Activated naive CD8-positive, alpha-beta T cell treated with anti-CD3 and anti-CD28 coated beads, Interleukin-2, amount 50 U/mL, for 24 hours (primary cell): ENCODE measurements at regions not wholly inside any gene's neighbourhood (a gene's known extent, or its start where the extent isn't known, plus 50 kb on each side); places are given as distances from the start of the nearest gene placed in this dataset.
"Not testable (repeated sequence)": the region's sequence is repeated elsewhere in the genome, so short reads cannot be mapped to it uniquely, and the experiment has no call there.

ENCODE experiments used
- ATAC-seq: fragments of 150-1000 bp; cut with Tn5 transposase; one replicate; pipeline ENCODE4 v1.10.0; 2021
- DNase-seq: peaks from one replicate; pipeline ENCODE4 v3.0.0; 2021
- H3K27ac Mint-ChIP-seq: one replicate; pipeline ENCODE4 v1.8.0; 2021; ENCODE audit warnings: mild to moderate bottlenecking, mixed read lengths
- H3K27me3 Mint-ChIP-seq: one replicate; pipeline ENCODE4 v1.8.0; 2021; ENCODE audit warnings: mixed read lengths
- H3K36me3 Mint-ChIP-seq: one replicate; pipeline ENCODE4 v1.8.0; 2021; ENCODE audit warnings: low read depth, mixed read lengths
- H3K4me1 Mint-ChIP-seq: one replicate; pipeline ENCODE4 v1.8.0; 2021; ENCODE audit warnings: mixed read lengths
- H3K4me3 Mint-ChIP-seq: one replicate; pipeline ENCODE4 v1.8.0; 2021; ENCODE audit warnings: mild to moderate bottlenecking, moderate library complexity, mixed read lengths
- H3K9me3 Mint-ChIP-seq: one replicate; pipeline ENCODE4 v1.8.0; 2021; ENCODE audit warnings: mixed read lengths

GRCh38 chr4:188737251-188738002 is 598.2 kb downstream of the TRIML1 start:
- Mint-ChIP-seq H3K4me1 (no peaks in the 10 kb centered on the region), H3K9me3 (peaks cover 4% of the 10 kb centered on the region), H3K36me3 (no peaks in the 10 kb centered on the region), H3K27me3 (no peaks in the 10 kb centered on the region), H3K27ac (no peak overlapping the region), H3K4me3 (no peak overlapping the region)
- DNase-seq (no peak), ATAC-seq (no peak)

DNA sequence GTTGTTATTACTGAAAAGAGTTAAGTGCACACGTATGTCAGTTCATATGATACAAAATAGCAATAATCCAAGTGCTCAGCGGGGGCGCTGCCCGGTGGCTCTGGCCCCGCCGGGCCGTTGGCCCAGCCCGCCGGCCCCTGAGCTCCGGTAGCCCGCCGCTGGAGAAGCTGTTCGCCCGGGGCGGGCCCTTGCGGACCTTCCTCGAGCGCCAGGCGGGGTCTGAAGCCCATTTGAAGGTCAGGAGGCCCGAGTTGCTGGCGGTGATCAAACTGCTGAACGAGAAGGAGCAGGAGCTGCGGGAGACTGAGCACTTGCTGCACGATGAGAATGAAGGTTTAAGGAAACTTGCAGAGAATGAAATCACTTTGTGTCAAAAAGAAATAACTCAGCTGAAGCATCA is 599.0 kb downstream of the TRIML1 start:
- H3K4me1 Mint-ChIP-seq, H3K27me3 Mint-ChIP-seq, DNase-seq, H3K27ac Mint-ChIP-seq, ATAC-seq, H3K9me3 Mint-ChIP-seq, H3K4me3 Mint-ChIP-seq, H3K36me3 Mint-ChIP-seq: not testable (repeated sequence)

GRCh38 chr4:188740172-188740571 is 600.9 kb downstream of the TRIML1 start:
- not testable (repeated sequence) for H3K36me3 Mint-ChIP-seq

DNA sequence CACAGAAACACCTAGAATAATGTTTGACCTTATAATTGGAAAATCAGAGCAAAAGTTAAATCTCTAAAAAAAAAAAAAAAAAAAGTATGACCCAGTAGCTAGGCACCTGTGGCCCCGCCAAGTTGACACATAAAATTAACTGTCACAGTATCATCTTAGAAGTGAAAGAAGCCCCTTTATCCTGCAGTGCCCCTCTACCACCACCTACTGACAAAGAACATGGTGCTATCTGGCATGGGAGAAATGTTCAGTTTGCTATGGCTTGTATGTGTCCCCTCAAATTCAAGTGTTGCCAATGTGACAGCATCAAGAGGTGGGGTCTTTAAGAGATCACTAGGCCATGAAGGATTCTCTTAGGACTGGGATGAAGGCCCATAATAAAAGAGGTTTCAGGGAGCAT is 601.5 kb downstream of the TRIML1 start:
- not testable (repeated sequence) for ATAC-seq, DNase-seq, H3K27me3 Mint-ChIP-seq, H3K4me3 Mint-ChIP-seq, H3K27ac Mint-ChIP-seq, H3K4me1 Mint-ChIP-seq, H3K36me3 Mint-ChIP-seq, H3K9me3 Mint-ChIP-seq

More at GRCh38 chr4:188740172-188740571, 600.9 kb downstream of the TRIML1 start:
- not testable (repeated sequence) for DNase-seq, H3K4me1 Mint-ChIP-seq, H3K9me3 Mint-ChIP-seq, ATAC-seq, H3K27me3 Mint-ChIP-seq, H3K27ac Mint-ChIP-seq, H3K4me3 Mint-ChIP-seq

- H3K4me1 Mint-ChIP-seq, result no peaks in the 10 kb centered on the region
- no peaks in the 10 kb centered on the region for H3K27me3 Mint-ChIP-seq
- H3K4me3 Mint-ChIP-seq, result no peak overlapping the region
- ATAC-seq (peak; percentile 28), DNase-seq (no peak)
- no peaks in the 10 kb centered on the region for H3K36me3 Mint-ChIP-seq
- H3K27ac Mint-ChIP-seq, result no peak overlapping the region
- peaks cover 29% of the 10 kb centered on the region for H3K9me3 Mint-ChIP-seq
These were observed 615.2 kb downstream of the TRIML1 start for GRCh38 chr4:188754372-188755002.

DNA sequence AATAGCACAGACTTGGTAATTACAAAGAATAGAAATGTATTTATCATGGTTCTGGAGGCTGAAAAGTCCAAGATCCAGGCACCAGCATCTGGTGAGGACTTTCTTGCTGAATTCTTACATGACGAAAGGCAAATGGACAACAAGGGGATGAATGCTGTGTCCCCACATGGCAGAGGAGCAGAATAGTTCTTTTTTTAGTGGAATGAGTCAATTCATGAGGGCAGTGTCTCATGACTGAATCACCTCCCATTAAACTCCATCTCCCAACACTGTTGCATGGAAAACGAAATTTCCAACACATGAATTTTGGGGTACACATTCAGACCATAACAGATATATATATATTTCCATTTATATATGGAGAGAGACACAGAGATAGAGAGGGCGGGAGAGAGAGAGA is 628.3 kb downstream of the TRIML1 start:
- Mint-ChIP-seq H3K4me3 (no peak overlapping the region), H3K36me3 (no peaks in the 10 kb centered on the region), H3K27me3 (no peaks in the 10 kb centered on the region), H3K9me3 (peaks cover 36% of the 10 kb centered on the region), H3K27ac (no peak overlapping the region), H3K4me1 (no peaks in the 10 kb centered on the region)
- ATAC-seq, result no peak
- no peak for DNase-seq

GRCh38 chr4:188778905-188779304 is 639.7 kb downstream of the TRIML1 start:
- Mint-ChIP-seq H3K9me3 (peaks cover 5% of the 10 kb centered on the region), H3K4me3 (no peak overlapping the region), H3K36me3 (no peaks in the 10 kb centered on the region), H3K27ac (no peak overlapping the region), H3K4me1 (no peaks in the 10 kb centered on the region), H3K27me3 (no peaks in the 10 kb centered on the region)
- ATAC-seq (no peak), DNase-seq (no peak)

- Mint-ChIP-seq H3K4me1 (no peaks in the 10 kb centered on the region), H3K4me3 (no peak overlapping the region), H3K27ac (no peak overlapping the region), H3K9me3 (peaks cover 5% of the 10 kb centered on the region), H3K27me3 (no peaks in the 10 kb centered on the region), H3K36me3 (no peaks in the 10 kb centered on the region)
- ATAC-seq (no peak), DNase-seq (no peak)
These were observed 640.3 kb downstream of the TRIML1 start for GRCh38 chr4:188779581-188779980.

GRCh38 chr4:188780028-188780427 is 640.8 kb downstream of the TRIML1 start:
- Mint-ChIP-seq H3K4me1 (no peaks in the 10 kb centered on the region), H3K4me3 (no peak overlapping the region), H3K9me3 (peaks cover 5% of the 10 kb centered on the region), H3K27me3 (no peaks in the 10 kb centered on the region), H3K27ac (no peak overlapping the region), H3K36me3 (no peaks in the 10 kb centered on the region)
- DNase-seq, result no peak
- ATAC-seq, result no peak

DNA sequence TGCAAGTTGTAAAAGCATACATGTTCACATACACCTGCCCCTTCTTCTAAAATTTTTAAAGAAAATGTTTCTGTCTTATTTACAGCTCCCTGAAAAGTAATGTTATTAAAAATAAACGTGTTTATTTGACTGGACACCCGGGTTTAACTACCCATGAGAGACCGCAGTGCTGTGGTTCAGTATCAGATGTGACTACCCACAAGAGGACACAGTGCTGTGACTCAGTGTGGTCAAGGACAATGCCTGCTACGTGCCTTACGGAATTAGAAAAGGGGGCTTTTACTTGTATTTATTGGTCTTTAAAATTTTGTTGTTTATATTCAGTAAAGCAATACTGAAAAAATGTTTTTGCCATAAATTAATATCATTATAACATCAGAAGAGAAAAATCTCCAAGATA is 641.4 kb downstream of the TRIML1 start:
- no peak for ATAC-seq
- no peaks in the 10 kb centered on the region for H3K36me3 Mint-ChIP-seq
- no peaks in the 10 kb centered on the region for H3K27me3 Mint-ChIP-seq
- no peak overlapping the region for H3K27ac Mint-ChIP-seq
- H3K4me1 Mint-ChIP-seq, result no peaks in the 10 kb centered on the region
- no peak overlapping the region for H3K4me3 Mint-ChIP-seq
- DNase-seq, result no peak
- peaks cover 8% of the 10 kb centered on the region for H3K9me3 Mint-ChIP-seq

GRCh38 chr4:188781655-188782054 is 642.4 kb downstream of the TRIML1 start:
- peaks cover 9% of the 10 kb centered on the region for H3K9me3 Mint-ChIP-seq
- H3K27me3 Mint-ChIP-seq, result no peaks in the 10 kb centered on the region
- ATAC-seq (no peak), DNase-seq (no peak)
- no peaks in the 10 kb centered on the region for H3K4me1 Mint-ChIP-seq
- H3K27ac Mint-ChIP-seq, result no peak overlapping the region
- H3K36me3 Mint-ChIP-seq, result no peaks in the 10 kb centered on the region
- H3K4me3 Mint-ChIP-seq, result no peak overlapping the region

DNA sequence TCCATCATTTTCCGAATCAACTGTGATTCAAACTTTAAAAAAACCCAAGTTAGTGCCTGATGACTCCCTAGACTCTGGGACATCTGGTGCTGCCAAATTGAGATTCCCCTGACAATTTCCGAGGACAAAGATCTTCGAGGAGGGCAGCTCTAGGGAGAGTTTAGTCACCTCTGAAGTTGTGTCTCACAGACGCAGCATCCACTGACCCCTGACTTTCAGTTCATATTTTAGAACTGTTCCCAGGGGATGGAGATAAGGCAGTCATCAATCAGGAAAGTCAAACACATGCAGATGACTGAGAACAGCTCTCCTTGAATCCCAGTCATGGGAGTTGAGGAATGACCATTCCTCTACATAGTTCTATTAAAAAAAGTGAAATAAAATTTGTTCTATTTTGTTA is 643.9 kb downstream of the TRIML1 start:
- Mint-ChIP-seq H3K4me3 (no peak overlapping the region), H3K27me3 (no peaks in the 10 kb centered on the region), H3K27ac (no peak overlapping the region), H3K4me1 (no peaks in the 10 kb centered on the region), H3K9me3 (peaks cover 9% of the 10 kb centered on the region), H3K36me3 (no peaks in the 10 kb centered on the region)
- ATAC-seq, result no peak
- no peak for DNase-seq

GRCh38 chr4:188783606-188784160 is 644.4 kb downstream of the TRIML1 start:
- Mint-ChIP-seq H3K4me3 (no peak overlapping the region), H3K27me3 (no peaks in the 10 kb centered on the region), H3K36me3 (no peaks in the 10 kb centered on the region), H3K9me3 (peaks cover 11% of the 10 kb centered on the region), H3K27ac (no peak overlapping the region), H3K4me1 (no peaks in the 10 kb centered on the region)
- no peak for DNase-seq
- ATAC-seq, result no peak

DNA sequence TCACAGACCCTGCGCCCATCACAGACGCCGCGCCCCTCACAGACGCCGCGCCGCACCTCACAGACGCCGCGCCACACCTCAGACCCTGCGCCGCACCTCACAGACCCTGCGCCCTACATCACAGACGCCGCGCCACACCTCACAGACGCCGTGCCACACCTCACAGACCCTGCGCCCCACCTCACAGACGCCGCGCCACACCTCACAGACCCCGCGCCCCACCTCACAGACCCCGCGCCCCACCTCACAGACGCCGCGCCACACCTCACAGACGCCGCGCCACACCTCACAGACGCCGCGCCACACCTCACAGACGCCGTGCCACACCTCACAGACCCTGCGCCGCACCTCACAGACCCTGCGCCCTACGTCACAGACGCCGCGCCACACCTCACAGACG is 657.4 kb downstream of the TRIML1 start:
- ATAC-seq, H3K36me3 Mint-ChIP-seq, H3K27me3 Mint-ChIP-seq, DNase-seq, H3K27ac Mint-ChIP-seq, H3K4me1 Mint-ChIP-seq, H3K4me3 Mint-ChIP-seq: not testable (repeated sequence)
- H3K9me3 Mint-ChIP-seq, result peaks cover 11% of the 10 kb centered on the region

DNA sequence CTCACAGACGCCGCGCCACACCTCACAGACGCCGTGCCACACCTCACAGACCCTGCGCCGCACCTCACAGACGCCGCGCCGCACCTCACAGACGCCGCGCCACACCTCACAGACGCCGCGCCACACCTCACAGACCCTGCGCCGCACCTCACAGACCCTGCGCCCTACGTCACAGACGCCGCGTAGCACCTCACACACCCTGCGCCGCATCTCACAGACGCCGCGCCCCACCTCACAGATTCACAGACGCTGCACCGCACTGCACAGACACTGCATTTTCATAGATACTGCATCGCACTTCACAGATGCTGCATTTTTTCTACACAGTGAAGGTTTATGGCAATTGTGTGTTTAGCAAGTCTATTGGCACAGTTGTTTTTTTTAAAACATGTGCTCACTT is 657.8 kb downstream of the TRIML1 start:
- not testable (repeated sequence) for H3K4me3 Mint-ChIP-seq, DNase-seq, H3K4me1 Mint-ChIP-seq

More for the DNA sequence above, 657.8 kb downstream of the TRIML1 start:
- peaks cover 11% of the 10 kb centered on the region for H3K9me3 Mint-ChIP-seq
- not testable (repeated sequence) for H3K27me3 Mint-ChIP-seq, H3K27ac Mint-ChIP-seq, ATAC-seq, H3K36me3 Mint-ChIP-seq
